GM23338 (cell line): ENCODE measurements at regions not wholly inside any gene's neighbourhood (a gene's known extent, or its start where the extent isn't known, plus 50 kb on each side); places are given as distances from the start of the nearest gene placed in this dataset.

Source experiments
- ATAC-seq: fragments of 200-7000 bp; cut with Tn5 transposase; 3 replicates; pipeline ENCODE4 v1.9.1; 2020
- DNase-seq: peaks from one replicate; pipeline ENCODE4 v3.0.0-alpha.2; 2015; ENCODE audit warnings: low spot score
- H2AFZ ChIP-seq: fragments of 200-600 bp; sonication (generic); 2 replicates; pipeline ENCODE4 v1.8.0; 2016; ENCODE audit warnings: antibody characterized with exemption, mild to moderate bottlenecking, moderate library complexity
- H3F3A ChIP-seq: fragments of 200-600 bp; sonication (generic); replicated peaks from 2 replicates; pipeline ENCODE4 v1.8.0; 2017; ENCODE audit warnings: antibody characterized with exemption, mixed run types, low read depth
- H3K27ac ChIP-seq: fragments of 200-600 bp; sonication (generic); 2 replicates; pipeline ENCODE4 v1.6.1; 2016; ENCODE audit warnings: low read depth
- H3K27me3 ChIP-seq: fragments of 200-600 bp; sonication (generic); 2 replicates; pipeline ENCODE4 v1.8.0; 2016; ENCODE audit warnings: mild to moderate bottlenecking, mixed run types, moderate library complexity; ENCODE audit not compliant: insufficient read depth
- H3K36me3 ChIP-seq: fragments of 200-600 bp; sonication (generic); 2 replicates; pipeline ENCODE4 v1.8.0; 2016; ENCODE audit warnings: mild to moderate bottlenecking; ENCODE audit not compliant: insufficient read depth
- H3K4me1 ChIP-seq: fragments of 200-600 bp; sonication (generic); 2 replicates; pipeline ENCODE4 v1.8.0; 2016; ENCODE audit warnings: mild to moderate bottlenecking, moderate library complexity; ENCODE audit not compliant: insufficient read depth
- H3K4me2 ChIP-seq: fragments of 200-600 bp; sonication (generic); 2 replicates; pipeline ENCODE4 v1.7.1; 2017; ENCODE audit warnings: mixed run types
- H3K4me3 ChIP-seq: fragments of 200-600 bp; sonication (generic); 2 replicates; pipeline ENCODE4 v1.6.1; 2016; ENCODE audit warnings: mixed run types
- H3K79me2 ChIP-seq: fragments of 200-600 bp; sonication (generic); replicated peaks from 2 replicates; pipeline ENCODE4 v1.8.0; 2017; ENCODE audit warnings: mild to moderate bottlenecking; ENCODE audit not compliant: insufficient read depth
- H3K9me2 ChIP-seq: fragments of 200-600 bp; sonication (generic); 2 replicates; pipeline ENCODE4 v1.8.0; 2017; ENCODE audit not compliant: insufficient read depth
- H4K20me1 ChIP-seq: fragments of 200-600 bp; sonication (generic); replicated peaks from 2 replicates; pipeline ENCODE4 v1.8.0; 2017; ENCODE audit warnings: mild to moderate bottlenecking; ENCODE audit not compliant: insufficient read depth
- H3K27ac Mint-ChIP-seq: 2 replicates; pipeline ENCODE4 v1.8.0; 2020; ENCODE audit warnings: inconsistent platforms, mild to moderate bottlenecking, moderate library complexity, mixed read lengths
- H3K27me3 Mint-ChIP-seq: 3 replicates; pipeline ENCODE4 v1.8.0; 2022; ENCODE audit warnings: low read depth, mild to moderate bottlenecking, moderate library complexity, mixed read lengths, inconsistent platforms; ENCODE audit not compliant: insufficient read depth, poor library complexity
- H3K36me3 Mint-ChIP-seq: 3 replicates; pipeline ENCODE4 v1.8.0; 2021; ENCODE audit warnings: low read depth, mild to moderate bottlenecking, inconsistent platforms, moderate library complexity, mixed read lengths
- H3K4me1 Mint-ChIP-seq: 3 replicates; pipeline ENCODE4 v1.8.0; 2020; ENCODE audit warnings: mild to moderate bottlenecking, inconsistent platforms, mixed read lengths
- H3K4me3 Mint-ChIP-seq: 3 replicates; pipeline ENCODE4 v1.8.0; 2021; ENCODE audit warnings: moderate library complexity, mild to moderate bottlenecking, inconsistent platforms, mixed read lengths
- H3K9me3 Mint-ChIP-seq: 3 replicates; pipeline ENCODE4 v1.8.0; 2020; ENCODE audit warnings: moderate library complexity, mild to moderate bottlenecking, inconsistent platforms, mixed read lengths
- CREB1 ChIP-seq: fragments of 250-450 bp; sonication (Bioruptor Pico); IDR thresholded peaks from 2 replicates; pipeline ENCODE4 v1.5.0; 2020; ENCODE audit warnings: low read depth, mild to moderate bottlenecking, moderate library complexity
- EZH2phosphoT487 ChIP-seq: fragments of 200-600 bp; sonication (generic); IDR thresholded peaks from one replicate; pipeline ENCODE4 v1.8.1; 2018; ENCODE audit warnings: antibody characterized with exemption; ENCODE audit not compliant: unreplicated experiment
- JUNB ChIP-seq: IDR thresholded peaks from one replicate; pipeline ENCODE4 v1.6.1; 2016; ENCODE audit warnings: antibody characterized with exemption; ENCODE audit not compliant: unreplicated experiment
- POLR2AphosphoS5 ChIP-seq: IDR thresholded peaks from 2 replicates; pipeline ENCODE4 v1.6.1; 2016; ENCODE audit warnings: antibody characterized with exemption, low read depth
- STAT1 ChIP-seq: IDR thresholded peaks from one replicate; pipeline ENCODE4 v1.6.1; 2016; ENCODE audit warnings: antibody characterized with exemption; ENCODE audit not compliant: unreplicated experiment
- ZNF114 ChIP-seq: fragments of 250-450 bp; sonication (Bioruptor Pico); IDR thresholded peaks from 2 replicates; pipeline ENCODE4 v1.5.0; 2020; ENCODE audit warnings: mild to moderate bottlenecking, moderate library complexity
- ZNF331 ChIP-seq: fragments of 250-450 bp; sonication (Bioruptor Pico); IDR thresholded peaks from 2 replicates; pipeline ENCODE4 v1.5.0; 2020; ENCODE audit warnings: low read depth, mild to moderate bottlenecking, moderate library complexity
- TF ChIP-seq, protein P1 (sequence below): fragments of 250-450 bp; sonication (Bioruptor Pico); IDR thresholded peaks from 2 replicates; pipeline ENCODE4 v1.5.0; 2020; ENCODE audit warnings: mild to moderate bottlenecking, moderate library complexity
- TF ChIP-seq, protein P2 (sequence below): IDR thresholded peaks from 2 replicates; pipeline ENCODE4 v1.6.1; 2016; ENCODE audit warnings: antibody characterized with exemption
- TF ChIP-seq, protein P3 (sequence below), 2 experiments: fragments of 200-600 bp in 1 of 2; sonication (generic) in 1 of 2; conservative IDR thresholded peaks; 2 replicates each; pipeline versions ENCODE4 v1.5.1 to v1.6.1; 2016 to 2017; ENCODE audit warnings: antibody characterized with exemption in 2 of 2, low read depth in 2 of 2, mild to moderate bottlenecking in 2 of 2, moderate library complexity in 1 of 2
- TF ChIP-seq, protein P4 (sequence below): IDR thresholded peaks from one replicate; pipeline ENCODE4 v1.6.1; 2018; ENCODE audit warnings: antibody characterized with exemption; ENCODE audit not compliant: unreplicated experiment

DNA sequence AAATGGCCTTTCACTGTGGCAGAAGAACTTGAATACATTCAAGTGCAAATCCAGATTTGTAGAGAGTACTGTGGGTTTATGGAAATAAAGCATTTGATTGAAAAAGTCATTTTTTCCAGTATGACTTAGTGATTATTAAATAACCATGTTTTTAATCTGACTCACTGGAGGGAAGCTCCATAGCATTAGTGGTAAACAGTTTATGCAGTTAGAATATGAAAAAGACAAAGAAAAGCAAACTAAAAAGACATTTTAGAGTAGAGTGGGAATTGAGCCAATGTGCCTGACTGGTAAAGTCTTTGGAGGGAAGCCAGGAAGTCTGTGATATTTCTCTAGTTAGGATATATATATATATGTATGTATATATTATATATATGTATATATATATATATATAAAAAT lies 53.4 kb downstream of the FAT4 start:
- Histone ChIP-seq H4K20me1 (no peaks in the 10 kb centered on the region), H3K9me2 (0 out of 2 replicates have a peak, but pooled peaks cover 3% of the 10 kb centered on the region), H3F3A (no peaks in the 10 kb centered on the region), H2AFZ (no peak overlapping the region), H3K4me3 (no peak overlapping the region), H3K79me2 (no peaks in the 10 kb centered on the region), H3K4me1 (no peaks in the 10 kb centered on the region), H3K27me3 (no peaks in the 10 kb centered on the region), H3K4me2 (no peak overlapping the region), H3K27ac (no peak overlapping the region), H3K36me3 (no peaks in the 10 kb centered on the region)
- H3K36me3 Mint-ChIP-seq: no peaks in the 10 kb centered on the region
- no peaks in the 10 kb centered on the region for H3K4me1 Mint-ChIP-seq
- H3K27ac Mint-ChIP-seq: no peak overlapping the region
- H3K27me3 Mint-ChIP-seq: no peaks in the 10 kb centered on the region
- DNase-seq: no peak
- TF ChIP-seq POLR2AphosphoS5 (no peak), ZNF114 (CRISPR knock-in tag) (no peak), ZNF331 (CRISPR knock-in tag) (no peak), CREB1 (CRISPR knock-in tag) (no peak), EZH2phosphoT487 (no peak)
- H3K4me3 Mint-ChIP-seq: no peak overlapping the region
- no peaks in the 10 kb centered on the region for H3K9me3 Mint-ChIP-seq
- no peak for ATAC-seq

DNA sequence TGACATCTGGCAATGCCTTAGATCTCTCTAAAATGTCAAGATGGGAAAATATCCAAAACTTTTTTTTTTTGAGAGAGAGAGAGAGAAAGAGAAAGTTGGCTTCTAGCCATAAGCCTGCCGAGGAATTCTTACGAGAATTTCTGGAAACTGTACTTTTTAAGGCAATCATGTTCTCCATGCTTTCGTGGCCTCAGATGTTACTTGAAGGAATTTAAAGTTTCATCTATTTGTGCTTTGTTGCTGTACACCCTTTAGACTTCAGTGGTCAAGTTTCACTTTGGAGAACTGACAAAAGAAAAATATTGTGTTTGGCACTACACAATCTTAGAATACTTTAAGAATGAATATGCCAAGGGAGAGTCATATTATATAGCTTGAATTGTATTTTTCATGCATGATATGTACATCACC lies 53.9 kb downstream of the FAT4 start:
- Histone ChIP-seq H4K20me1 (no peaks in the 10 kb centered on the region), H3K27ac (no peak overlapping the region), H3K27me3 (no peaks in the 10 kb centered on the region), H3K4me3 (no peak overlapping the region), H3F3A (no peaks in the 10 kb centered on the region), H3K9me2 (0 out of 2 replicates have a peak, but pooled peaks cover 3% of the 10 kb centered on the region), H3K36me3 (no peaks in the 10 kb centered on the region), H3K4me1 (no peaks in the 10 kb centered on the region), H3K79me2 (no peaks in the 10 kb centered on the region), H3K4me2 (no peak overlapping the region), H2AFZ (no peak overlapping the region)
- no peak for ATAC-seq
- H3K36me3 Mint-ChIP-seq: no peaks in the 10 kb centered on the region
- H3K9me3 Mint-ChIP-seq: no peaks in the 10 kb centered on the region
- H3K4me1 Mint-ChIP-seq: no peaks in the 10 kb centered on the region
- no peak overlapping the region; the same call in 1 of the 2 replicates for H3K27ac Mint-ChIP-seq
- no peak for DNase-seq
- no peak overlapping the region for H3K4me3 Mint-ChIP-seq
- no peaks in the 10 kb centered on the region for H3K27me3 Mint-ChIP-seq
- no peak for TF ChIP-seq JUNB
- TF ChIP-seq, protein P1, sequence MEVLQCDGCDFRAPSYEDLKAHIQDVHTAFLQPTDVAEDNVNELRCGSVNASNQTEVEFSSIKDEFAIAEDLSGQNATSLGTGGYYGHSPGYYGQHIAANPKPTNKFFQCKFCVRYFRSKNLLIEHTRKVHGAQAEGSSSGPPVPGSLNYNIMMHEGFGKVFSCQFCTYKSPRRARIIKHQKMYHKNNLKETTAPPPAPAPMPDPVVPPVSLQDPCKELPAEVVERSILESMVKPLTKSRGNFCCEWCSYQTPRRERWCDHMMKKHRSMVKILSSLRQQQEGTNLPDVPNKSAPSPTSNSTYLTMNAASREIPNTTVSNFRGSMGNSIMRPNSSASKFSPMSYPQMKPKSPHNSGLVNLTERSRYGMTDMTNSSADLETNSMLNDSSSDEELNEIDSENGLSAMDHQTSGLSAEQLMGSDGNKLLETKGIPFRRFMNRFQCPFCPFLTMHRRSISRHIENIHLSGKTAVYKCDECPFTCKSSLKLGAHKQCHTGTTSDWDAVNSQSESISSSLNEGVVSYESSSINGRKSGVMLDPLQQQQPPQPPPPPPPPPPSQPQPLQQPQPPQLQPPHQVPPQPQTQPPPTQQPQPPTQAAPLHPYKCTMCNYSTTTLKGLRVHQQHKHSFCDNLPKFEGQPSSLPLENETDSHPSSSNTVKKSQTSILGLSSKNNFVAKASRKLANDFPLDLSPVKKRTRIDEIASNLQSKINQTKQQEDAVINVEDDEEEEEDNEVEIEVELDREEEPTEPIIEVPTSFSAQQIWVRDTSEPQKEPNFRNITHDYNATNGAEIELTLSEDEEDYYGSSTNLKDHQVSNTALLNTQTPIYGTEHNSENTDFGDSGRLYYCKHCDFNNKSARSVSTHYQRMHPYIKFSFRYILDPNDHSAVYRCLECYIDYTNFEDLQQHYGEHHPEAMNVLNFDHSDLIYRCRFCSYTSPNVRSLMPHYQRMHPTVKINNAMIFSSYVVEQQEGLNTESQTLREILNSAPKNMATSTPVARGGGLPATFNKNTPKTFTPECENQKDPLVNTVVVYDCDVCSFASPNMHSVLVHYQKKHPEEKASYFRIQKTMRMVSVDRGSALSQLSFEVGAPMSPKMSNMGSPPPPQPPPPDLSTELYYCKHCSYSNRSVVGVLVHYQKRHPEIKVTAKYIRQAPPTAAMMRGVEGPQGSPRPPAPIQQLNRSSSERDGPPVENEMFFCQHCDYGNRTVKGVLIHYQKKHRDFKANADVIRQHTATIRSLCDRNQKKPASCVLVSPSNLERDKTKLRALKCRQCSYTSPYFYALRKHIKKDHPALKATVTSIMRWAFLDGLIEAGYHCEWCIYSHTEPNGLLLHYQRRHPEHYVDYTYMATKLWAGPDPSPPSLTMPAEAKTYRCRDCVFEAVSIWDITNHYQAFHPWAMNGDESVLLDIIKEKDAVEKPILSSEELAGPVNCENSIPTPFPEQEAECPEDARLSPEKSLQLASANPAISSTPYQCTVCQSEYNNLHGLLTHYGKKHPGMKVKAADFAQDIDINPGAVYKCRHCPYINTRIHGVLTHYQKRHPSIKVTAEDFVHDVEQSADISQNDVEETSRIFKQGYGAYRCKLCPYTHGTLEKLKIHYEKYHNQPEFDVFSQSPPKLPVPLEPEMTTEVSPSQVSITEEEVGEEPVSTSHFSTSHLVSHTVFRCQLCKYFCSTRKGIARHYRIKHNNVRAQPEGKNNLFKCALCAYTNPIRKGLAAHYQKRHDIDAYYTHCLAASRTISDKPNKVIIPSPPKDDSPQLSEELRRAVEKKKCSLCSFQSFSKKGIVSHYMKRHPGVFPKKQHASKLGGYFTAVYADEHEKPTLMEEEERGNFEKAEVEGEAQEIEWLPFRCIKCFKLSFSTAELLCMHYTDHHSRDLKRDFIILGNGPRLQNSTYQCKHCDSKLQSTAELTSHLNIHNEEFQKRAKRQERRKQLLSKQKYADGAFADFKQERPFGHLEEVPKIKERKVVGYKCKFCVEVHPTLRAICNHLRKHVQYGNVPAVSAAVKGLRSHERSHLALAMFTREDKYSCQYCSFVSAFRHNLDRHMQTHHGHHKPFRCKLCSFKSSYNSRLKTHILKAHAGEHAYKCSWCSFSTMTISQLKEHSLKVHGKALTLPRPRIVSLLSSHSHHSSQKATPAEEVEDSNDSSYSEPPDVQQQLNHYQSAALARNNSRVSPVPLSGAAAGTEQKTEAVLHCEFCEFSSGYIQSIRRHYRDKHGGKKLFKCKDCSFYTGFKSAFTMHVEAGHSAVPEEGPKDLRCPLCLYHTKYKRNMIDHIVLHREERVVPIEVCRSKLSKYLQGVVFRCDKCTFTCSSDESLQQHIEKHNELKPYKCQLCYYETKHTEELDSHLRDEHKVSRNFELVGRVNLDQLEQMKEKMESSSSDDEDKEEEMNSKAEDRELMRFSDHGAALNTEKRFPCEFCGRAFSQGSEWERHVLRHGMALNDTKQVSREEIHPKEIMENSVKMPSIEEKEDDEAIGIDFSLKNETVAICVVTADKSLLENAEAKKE (CRISPR knock-in tag): no peak
- TF ChIP-seq, protein P2, sequence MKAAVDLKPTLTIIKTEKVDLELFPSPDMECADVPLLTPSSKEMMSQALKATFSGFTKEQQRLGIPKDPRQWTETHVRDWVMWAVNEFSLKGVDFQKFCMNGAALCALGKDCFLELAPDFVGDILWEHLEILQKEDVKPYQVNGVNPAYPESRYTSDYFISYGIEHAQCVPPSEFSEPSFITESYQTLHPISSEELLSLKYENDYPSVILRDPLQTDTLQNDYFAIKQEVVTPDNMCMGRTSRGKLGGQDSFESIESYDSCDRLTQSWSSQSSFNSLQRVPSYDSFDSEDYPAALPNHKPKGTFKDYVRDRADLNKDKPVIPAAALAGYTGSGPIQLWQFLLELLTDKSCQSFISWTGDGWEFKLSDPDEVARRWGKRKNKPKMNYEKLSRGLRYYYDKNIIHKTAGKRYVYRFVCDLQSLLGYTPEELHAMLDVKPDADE: no peak
- TF ChIP-seq, protein P3, sequence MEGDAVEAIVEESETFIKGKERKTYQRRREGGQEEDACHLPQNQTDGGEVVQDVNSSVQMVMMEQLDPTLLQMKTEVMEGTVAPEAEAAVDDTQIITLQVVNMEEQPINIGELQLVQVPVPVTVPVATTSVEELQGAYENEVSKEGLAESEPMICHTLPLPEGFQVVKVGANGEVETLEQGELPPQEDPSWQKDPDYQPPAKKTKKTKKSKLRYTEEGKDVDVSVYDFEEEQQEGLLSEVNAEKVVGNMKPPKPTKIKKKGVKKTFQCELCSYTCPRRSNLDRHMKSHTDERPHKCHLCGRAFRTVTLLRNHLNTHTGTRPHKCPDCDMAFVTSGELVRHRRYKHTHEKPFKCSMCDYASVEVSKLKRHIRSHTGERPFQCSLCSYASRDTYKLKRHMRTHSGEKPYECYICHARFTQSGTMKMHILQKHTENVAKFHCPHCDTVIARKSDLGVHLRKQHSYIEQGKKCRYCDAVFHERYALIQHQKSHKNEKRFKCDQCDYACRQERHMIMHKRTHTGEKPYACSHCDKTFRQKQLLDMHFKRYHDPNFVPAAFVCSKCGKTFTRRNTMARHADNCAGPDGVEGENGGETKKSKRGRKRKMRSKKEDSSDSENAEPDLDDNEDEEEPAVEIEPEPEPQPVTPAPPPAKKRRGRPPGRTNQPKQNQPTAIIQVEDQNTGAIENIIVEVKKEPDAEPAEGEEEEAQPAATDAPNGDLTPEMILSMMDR (conservative IDR thresholded peaks at IDR 0.05; ENCODE audit: low read depth in 2 of 2): no peak
- no peak for TF ChIP-seq STAT1
- TF ChIP-seq, protein P4, sequence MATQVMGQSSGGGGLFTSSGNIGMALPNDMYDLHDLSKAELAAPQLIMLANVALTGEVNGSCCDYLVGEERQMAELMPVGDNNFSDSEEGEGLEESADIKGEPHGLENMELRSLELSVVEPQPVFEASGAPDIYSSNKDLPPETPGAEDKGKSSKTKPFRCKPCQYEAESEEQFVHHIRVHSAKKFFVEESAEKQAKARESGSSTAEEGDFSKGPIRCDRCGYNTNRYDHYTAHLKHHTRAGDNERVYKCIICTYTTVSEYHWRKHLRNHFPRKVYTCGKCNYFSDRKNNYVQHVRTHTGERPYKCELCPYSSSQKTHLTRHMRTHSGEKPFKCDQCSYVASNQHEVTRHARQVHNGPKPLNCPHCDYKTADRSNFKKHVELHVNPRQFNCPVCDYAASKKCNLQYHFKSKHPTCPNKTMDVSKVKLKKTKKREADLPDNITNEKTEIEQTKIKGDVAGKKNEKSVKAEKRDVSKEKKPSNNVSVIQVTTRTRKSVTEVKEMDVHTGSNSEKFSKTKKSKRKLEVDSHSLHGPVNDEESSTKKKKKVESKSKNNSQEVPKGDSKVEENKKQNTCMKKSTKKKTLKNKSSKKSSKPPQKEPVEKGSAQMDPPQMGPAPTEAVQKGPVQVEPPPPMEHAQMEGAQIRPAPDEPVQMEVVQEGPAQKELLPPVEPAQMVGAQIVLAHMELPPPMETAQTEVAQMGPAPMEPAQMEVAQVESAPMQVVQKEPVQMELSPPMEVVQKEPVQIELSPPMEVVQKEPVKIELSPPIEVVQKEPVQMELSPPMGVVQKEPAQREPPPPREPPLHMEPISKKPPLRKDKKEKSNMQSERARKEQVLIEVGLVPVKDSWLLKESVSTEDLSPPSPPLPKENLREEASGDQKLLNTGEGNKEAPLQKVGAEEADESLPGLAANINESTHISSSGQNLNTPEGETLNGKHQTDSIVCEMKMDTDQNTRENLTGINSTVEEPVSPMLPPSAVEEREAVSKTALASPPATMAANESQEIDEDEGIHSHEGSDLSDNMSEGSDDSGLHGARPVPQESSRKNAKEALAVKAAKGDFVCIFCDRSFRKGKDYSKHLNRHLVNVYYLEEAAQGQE: no peak
